Erythroblast (primary cell): ENCODE measurements at regions not wholly inside any gene's neighbourhood (a gene's known extent, or its start where the extent isn't known, plus 50 kb on each side); places are given as distances from the start of the nearest gene placed in this dataset.

Experiments
- GATA1 ChIP-seq: IDR thresholded peaks from 2 replicates; pipeline ENCODE4 v1.6.1; 2011; ENCODE audit warnings: low read depth, mild to moderate bottlenecking, control low read depth, low read length, moderate library complexity
- POLR2A ChIP-seq: IDR thresholded peaks from 2 replicates; pipeline ENCODE4 v1.6.1; 2011; ENCODE audit warnings: mild to moderate bottlenecking, low read length

GRCh38 chr2:33746208-33746800, 147.2 kb upstream of the FAM98A start:
- TF ChIP-seq POLR2A (no peak), GATA1 (no peak)
